ENCODE measurements at regions not wholly inside any gene's neighbourhood (a gene's known extent, or its start where the extent isn't known, plus 50 kb on each side); places are given as distances from the start of the nearest gene placed in this dataset.
A peak's percentile ranks its signal among the peaks of the same experiment; 100 is the strongest.

- peak; percentile 95 to 99 (median 98) for ATAC-seq
- no peaks in the 10 kb centered on the region for H3K36me3 ChIP-seq
- no peaks in the 10 kb centered on the region for H3K9me3 ChIP-seq
- H3K27me3 ChIP-seq, result no peaks in the 10 kb centered on the region
- H3K4me3 ChIP-seq, result no peak overlapping the region
- DNase-seq, result peak; percentile 52 to 57 (median 56)
- WGBS (ENCODE audit: insufficient coverage, low coverage, low lambda C conversion rate, missing lambda C conversion rate), result 10% methylated on average over 3 of the region's 3 CpGs
- no peak overlapping the region for H3K27ac ChIP-seq
- intact Hi-C loops (cut with DNase I), result loop anchor here (10.0 kb wide), 2 partner anchors 152 to 258 kb away; no protein-coding TSS in a partner anchor
- TF ChIP-seq CTCF (IDR thresholded peaks at IDR 0.05) (peak; percentile 79 to 89 (median 86)), POLR2A (IDR thresholded peaks at IDR 0.05) (no peak)
- H3K4me1 ChIP-seq, result no peaks in the 10 kb centered on the region
Measured at GRCh38 chr1:100606438-100606837, 68.5 kb downstream of the GPR88 start.

- Histone ChIP-seq H3K4me3 (no peak overlapping the region), H3K36me3 (no peaks in the 10 kb centered on the region), H3K27ac (no peak overlapping the region), H3K9me3 (no peaks in the 10 kb centered on the region), H3K4me1 (no peaks in the 10 kb centered on the region), H3K27me3 (no peaks in the 10 kb centered on the region)
- no peak for DNase-seq
- WGBS (ENCODE audit: insufficient coverage, low coverage, low lambda C conversion rate, missing lambda C conversion rate), result 100% methylated on average over 1 of the region's 1 CpG
- intact Hi-C loops (cut with DNase I), result loop anchor here (10.0 kb wide), 2 partner anchors 153 to 257 kb away; no protein-coding TSS in a partner anchor
- TF ChIP-seq CTCF (IDR thresholded peaks at IDR 0.05) (no peak), POLR2A (IDR thresholded peaks at IDR 0.05) (no peak)
- no peak for ATAC-seq
Measured at GRCh38 chr1:100607628-100608240, 69.8 kb downstream of the GPR88 start.

- TF ChIP-seq CTCF (IDR thresholded peaks at IDR 0.05) (no peak), POLR2A (IDR thresholded peaks at IDR 0.05) (no peak)
- Histone ChIP-seq H3K27ac (no peak overlapping the region), H3K4me3 (no peak overlapping the region), H3K27me3 (no peaks in the 10 kb centered on the region), H3K9me3 (no peaks in the 10 kb centered on the region), H3K4me1 (no peaks in the 10 kb centered on the region), H3K36me3 (no peaks in the 10 kb centered on the region)
- WGBS (ENCODE audit: insufficient coverage, low coverage, low lambda C conversion rate, missing lambda C conversion rate), result 93% methylated on average over 3 of the region's 3 CpGs
- intact Hi-C loops (cut with DNase I), result loop anchor here (10.0 kb wide), 2 partner anchors 155 to 255 kb away; no protein-coding TSS in a partner anchor
- ATAC-seq, result no peak
- DNase-seq, result no peak
Measured at GRCh38 chr1:100609849-100610248, 71.9 kb downstream of the GPR88 start.

- intact Hi-C loops (cut with DNase I), result no loop called here
- 80% methylated on average over 3 of the region's 3 CpGs for WGBS (ENCODE audit: insufficient coverage, low coverage, low lambda C conversion rate, missing lambda C conversion rate)
- no peak for TF ChIP-seq POLR2A (IDR thresholded peaks at IDR 0.05)
- TF ChIP-seq CTCF (IDR thresholded peaks at IDR 0.05), result no peak
- ATAC-seq (no peak), DNase-seq (no peak)
- H3K9me3 ChIP-seq, result no peaks in the 10 kb centered on the region
- H3K27ac ChIP-seq, result no peak overlapping the region
- H3K4me3 ChIP-seq, result no peak overlapping the region
- H3K4me1 ChIP-seq, result peaks cover 0 to 10% (median 0%) of the 10 kb centered on the region in 4 donors
- H3K36me3 ChIP-seq, result no peaks in the 10 kb centered on the region
- no peaks in the 10 kb centered on the region for H3K27me3 ChIP-seq
Measured at GRCh38 chr1:100611086-100611485, 73.1 kb downstream of the GPR88 start.
